ENCODE measurements at regions not wholly inside any gene's neighbourhood (a gene's known extent, or its start where the extent isn't known, plus 50 kb on each side); places are given as distances from the start of the nearest gene placed in this dataset.

DNA sequence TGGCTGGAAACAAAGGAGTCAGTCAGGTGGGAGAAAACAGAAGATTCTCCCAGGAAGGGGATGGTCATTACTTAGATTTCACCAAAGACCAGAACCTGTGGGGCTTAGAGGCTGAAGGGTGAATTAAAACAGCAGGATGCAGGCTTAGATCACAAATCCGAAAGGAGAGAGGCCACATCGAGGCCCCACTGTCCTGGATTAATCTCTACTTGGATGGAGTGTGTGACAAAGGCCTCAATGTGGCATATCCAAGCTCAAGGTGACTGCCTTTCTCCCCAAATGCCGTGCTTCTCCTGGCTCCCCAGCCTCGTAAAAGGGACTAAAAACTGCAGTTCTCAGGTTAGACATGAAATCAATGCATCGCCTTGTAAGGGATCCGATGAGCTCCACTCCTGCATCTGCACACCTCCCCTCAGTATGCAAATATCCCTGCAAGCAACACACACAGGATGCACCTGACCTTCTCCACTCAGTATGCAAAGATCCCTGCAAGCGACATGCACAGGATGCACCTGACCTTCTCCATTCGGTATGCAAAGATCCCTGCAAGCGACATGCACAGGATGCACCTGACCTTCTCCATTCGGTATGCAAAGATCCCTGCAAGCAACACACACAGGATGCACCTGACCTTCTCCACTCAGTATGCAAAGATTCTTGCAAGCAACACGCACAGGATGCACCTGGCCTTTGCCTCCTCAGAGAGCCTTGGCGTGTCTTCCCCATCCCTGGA, 447.4 kb downstream of the BRD1 start:
- no peaks in the 10 kb centered on the region for H3K4me1 ChIP-seq (ENCODE audit: insufficient read depth, poor library complexity, severe bottlenecking)
- TF ChIP-seq, protein P1, sequence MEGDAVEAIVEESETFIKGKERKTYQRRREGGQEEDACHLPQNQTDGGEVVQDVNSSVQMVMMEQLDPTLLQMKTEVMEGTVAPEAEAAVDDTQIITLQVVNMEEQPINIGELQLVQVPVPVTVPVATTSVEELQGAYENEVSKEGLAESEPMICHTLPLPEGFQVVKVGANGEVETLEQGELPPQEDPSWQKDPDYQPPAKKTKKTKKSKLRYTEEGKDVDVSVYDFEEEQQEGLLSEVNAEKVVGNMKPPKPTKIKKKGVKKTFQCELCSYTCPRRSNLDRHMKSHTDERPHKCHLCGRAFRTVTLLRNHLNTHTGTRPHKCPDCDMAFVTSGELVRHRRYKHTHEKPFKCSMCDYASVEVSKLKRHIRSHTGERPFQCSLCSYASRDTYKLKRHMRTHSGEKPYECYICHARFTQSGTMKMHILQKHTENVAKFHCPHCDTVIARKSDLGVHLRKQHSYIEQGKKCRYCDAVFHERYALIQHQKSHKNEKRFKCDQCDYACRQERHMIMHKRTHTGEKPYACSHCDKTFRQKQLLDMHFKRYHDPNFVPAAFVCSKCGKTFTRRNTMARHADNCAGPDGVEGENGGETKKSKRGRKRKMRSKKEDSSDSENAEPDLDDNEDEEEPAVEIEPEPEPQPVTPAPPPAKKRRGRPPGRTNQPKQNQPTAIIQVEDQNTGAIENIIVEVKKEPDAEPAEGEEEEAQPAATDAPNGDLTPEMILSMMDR (IDR thresholded peaks at IDR 0.05; ENCODE audit: poor library complexity, severe bottlenecking), result no peak
- no peak for DNase-seq (ENCODE audit: low spot score)

DNA sequence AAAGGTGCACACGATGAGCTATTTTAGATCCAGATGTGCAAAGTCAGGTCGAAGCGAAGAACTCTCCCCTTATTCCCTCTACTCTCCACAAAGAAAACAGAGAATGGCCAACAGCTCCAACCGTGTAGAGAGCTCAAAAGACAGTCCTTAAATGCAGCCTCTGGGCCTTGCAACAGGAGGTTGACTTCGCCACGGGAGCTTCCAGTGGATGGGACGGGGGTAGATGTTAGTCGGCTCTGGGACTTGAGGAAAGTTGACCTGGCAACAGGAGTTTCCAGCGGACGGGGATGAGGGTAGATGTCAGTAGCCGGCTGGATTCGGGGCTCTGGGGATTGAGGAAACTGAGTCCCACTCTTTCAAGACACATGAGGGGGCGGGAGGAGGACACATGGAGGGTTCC, 450.4 kb downstream of the BRD1 start:
- Histone ChIP-seq H3K27me3 (ENCODE audit: insufficient read depth, poor library complexity, severe bottlenecking) (no peaks in the 10 kb centered on the region), H3K9me3 (ENCODE audit: severe bottlenecking) (no peaks in the 10 kb centered on the region), H3K4me3 (ENCODE audit: severe bottlenecking) (no peak overlapping the region), H3K27ac (ENCODE audit: poor library complexity, severe bottlenecking) (no peak overlapping the region), H3K36me3 (ENCODE audit: low read depth) (no peaks in the 10 kb centered on the region), H3K4me1 (ENCODE audit: insufficient read depth, poor library complexity, severe bottlenecking) (no peaks in the 10 kb centered on the region)
- TF ChIP-seq, protein P1 (IDR thresholded peaks at IDR 0.05; ENCODE audit: poor library complexity, severe bottlenecking), result no peak
- ATAC-seq (ENCODE audit: low read depth) (no peak), DNase-seq (ENCODE audit: low spot score) (no peak)

More for the DNA sequence above, 447.4 kb downstream of the BRD1 start:
- Histone ChIP-seq H3K27ac (ENCODE audit: poor library complexity, severe bottlenecking) (no peak overlapping the region), H3K4me3 (ENCODE audit: severe bottlenecking) (no peak overlapping the region), H3K27me3 (ENCODE audit: insufficient read depth, poor library complexity, severe bottlenecking) (no peaks in the 10 kb centered on the region), H3K36me3 (ENCODE audit: low read depth) (no peaks in the 10 kb centered on the region), H3K9me3 (ENCODE audit: severe bottlenecking) (no peaks in the 10 kb centered on the region)
- ATAC-seq (ENCODE audit: low read depth), result no peak

DNA sequence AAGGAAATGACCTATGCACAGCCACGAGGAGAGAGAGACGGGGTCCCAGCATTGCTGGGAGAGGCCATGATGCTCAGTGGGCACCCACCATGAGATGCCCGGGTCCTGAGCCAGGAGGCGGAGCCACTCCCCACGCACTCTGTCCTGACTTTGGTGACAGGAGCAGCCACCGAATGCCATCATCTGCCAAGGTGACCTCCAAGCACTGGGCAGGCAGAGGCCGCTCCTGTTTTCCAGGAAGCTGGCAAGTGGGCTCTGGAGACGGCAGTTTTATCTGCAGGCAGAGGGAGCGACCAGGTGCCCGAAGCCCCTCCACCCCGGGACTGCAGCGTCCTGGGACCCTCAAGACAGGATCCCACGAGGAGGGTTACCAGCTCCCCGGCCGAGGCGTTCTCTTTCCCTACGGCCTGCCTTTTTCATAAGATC, 453.9 kb downstream of the BRD1 start:
- ATAC-seq (ENCODE audit: low read depth), result no peak
- TF ChIP-seq, protein P1 (IDR thresholded peaks at IDR 0.05; ENCODE audit: poor library complexity, severe bottlenecking), result no peak
- no peak overlapping the region for H3K27ac ChIP-seq (ENCODE audit: poor library complexity, severe bottlenecking)
- H3K36me3 ChIP-seq (ENCODE audit: low read depth), result no peaks in the 10 kb centered on the region
- no peaks in the 10 kb centered on the region for H3K27me3 ChIP-seq (ENCODE audit: insufficient read depth, poor library complexity, severe bottlenecking)
- peaks cover 1% of the 10 kb centered on the region for H3K9me3 ChIP-seq (ENCODE audit: severe bottlenecking)
- no peak for DNase-seq (ENCODE audit: low spot score)
- H3K4me1 ChIP-seq (ENCODE audit: insufficient read depth, poor library complexity, severe bottlenecking), result no peaks in the 10 kb centered on the region
- H3K4me3 ChIP-seq (ENCODE audit: severe bottlenecking), result no peak overlapping the region

DNA sequence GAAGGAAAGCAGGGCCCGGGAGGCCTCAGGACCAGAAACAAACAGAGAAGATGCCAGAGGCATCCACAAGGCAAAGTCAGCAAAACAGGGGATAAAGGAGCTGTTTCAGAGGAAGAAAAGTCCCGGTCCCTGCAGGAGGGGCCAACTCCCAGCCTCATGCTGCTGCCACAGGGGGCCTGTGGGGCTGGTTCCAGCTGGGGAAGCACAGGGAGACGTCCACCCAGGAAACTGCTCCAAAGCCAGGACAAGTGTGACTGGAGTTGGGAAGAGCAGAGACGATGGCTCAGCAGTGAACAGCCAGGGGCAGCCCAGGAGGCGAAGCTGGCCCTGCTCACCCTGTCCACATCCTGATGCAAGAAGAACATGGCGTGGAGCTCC, 454.4 kb downstream of the BRD1 start:
- Histone ChIP-seq H3K36me3 (ENCODE audit: low read depth) (no peaks in the 10 kb centered on the region), H3K27me3 (ENCODE audit: insufficient read depth, poor library complexity, severe bottlenecking) (no peaks in the 10 kb centered on the region), H3K9me3 (ENCODE audit: severe bottlenecking) (peaks cover 1% of the 10 kb centered on the region), H3K4me3 (ENCODE audit: severe bottlenecking) (no peak overlapping the region), H3K4me1 (ENCODE audit: insufficient read depth, poor library complexity, severe bottlenecking) (no peaks in the 10 kb centered on the region), H3K27ac (ENCODE audit: poor library complexity, severe bottlenecking) (no peak overlapping the region)
- TF ChIP-seq, protein P1 (IDR thresholded peaks at IDR 0.05; ENCODE audit: poor library complexity, severe bottlenecking), result no peak
- DNase-seq (ENCODE audit: low spot score) (no peak), ATAC-seq (ENCODE audit: low read depth) (no peak)
